PC-9 (cell line): ENCODE measurements at regions not wholly inside any gene's neighbourhood (a gene's known extent, or its start where the extent isn't known, plus 50 kb on each side); places are given as distances from the start of the nearest gene placed in this dataset.

Experiments
- BruUV-seq: library from RNA; stranded (reverse); fragments of 400-500 nt; replicated peaks from 2 replicates; lab custom pipeline; 2021; lab: Mats Ljungman, UMichigan
- CTCF ChIA-PET: fragments of 300-600 bp; sonication (Branson Sonifier 250); formaldehyde crosslinking; loops from one replicate; lab custom pipeline; 2022; ENCODE audit warnings: antibody characterized with exemption; lab: Charles Lee
- POLR2A ChIA-PET: fragments of 300-600 bp; sonication (Branson Sonifier 250); formaldehyde crosslinking; loops from one replicate; lab custom pipeline; 2022; ENCODE audit warnings: antibody characterized with exemption; ENCODE audit not compliant: unreplicated experiment; lab: Charles Lee
- DNase-seq, 2 experiments: peaks; one replicate each; pipeline versions ENCODE4 v3.0.0 to v3.0.0-alpha.2; 2015 to 2022; ENCODE audit warnings: mixed read lengths in 1 of 2
- H2AFZ ChIP-seq: fragments of 200-600 bp; sonication (generic); 2 replicates; pipeline ENCODE4 v1.8.1; 2017; ENCODE audit warnings: antibody characterized with exemption
- H3F3A ChIP-seq: fragments of 200-600 bp; sonication (generic); 2 replicates; pipeline ENCODE4 v1.8.1; 2017; ENCODE audit warnings: antibody characterized with exemption, mild to moderate bottlenecking, low read depth; ENCODE audit not compliant: insufficient read depth
- H3K27ac ChIP-seq: fragments of 200-600 bp; sonication (generic); 2 replicates; pipeline ENCODE4 v1.6.1; 2016; ENCODE audit warnings: mixed run types
- H3K27me3 ChIP-seq: fragments of 200-600 bp; sonication (generic); 2 replicates; pipeline ENCODE4 v1.6.1; 2016; ENCODE audit warnings: low read depth, mixed run types; ENCODE audit not compliant: insufficient read depth
- H3K36me3 ChIP-seq: fragments of 200-600 bp; sonication (generic); 2 replicates; pipeline ENCODE4 v1.6.1; 2016; ENCODE audit warnings: low read depth, mixed run types
- H3K4me1 ChIP-seq: fragments of 200-600 bp; sonication (generic); replicated peaks from 2 replicates; pipeline ENCODE4 v1.6.1; 2016; ENCODE audit warnings: mixed run types; ENCODE audit not compliant: insufficient read depth
- H3K4me2 ChIP-seq: fragments of 200-600 bp; sonication (generic); 2 replicates; pipeline ENCODE4 v1.6.1; 2017; ENCODE audit warnings: mixed run types
- H3K4me3 ChIP-seq: fragments of 200-600 bp; sonication (generic); 2 replicates; pipeline ENCODE4 v1.6.1; 2016; ENCODE audit warnings: mixed run types
- H3K79me2 ChIP-seq: fragments of 200-600 bp; sonication (generic); 2 replicates; pipeline ENCODE4 v1.6.1; 2017; ENCODE audit warnings: low read depth, mixed run types
- H3K9me2 ChIP-seq: fragments of 200-600 bp; sonication (generic); 2 replicates; pipeline ENCODE4 v1.8.1; 2017; ENCODE audit warnings: mild to moderate bottlenecking; ENCODE audit not compliant: insufficient read depth
- H3K9me3 ChIP-seq: fragments of 200-600 bp; sonication (generic); 2 replicates; pipeline ENCODE4 v1.8.1; 2016; ENCODE audit warnings: low read depth; ENCODE audit not compliant: insufficient read depth
- H4K20me1 ChIP-seq: fragments of 200-600 bp; sonication (generic); 2 replicates; pipeline ENCODE4 v1.8.1; 2017; ENCODE audit not compliant: insufficient read depth
- CTCF ChIP-seq: fragments of 200-600 bp; sonication (generic); conservative IDR thresholded peaks from 2 replicates; pipeline ENCODE4 v1.6.1; 2017; ENCODE audit warnings: mixed run types, antibody characterized with exemption, mild to moderate bottlenecking, moderate library complexity
- EZH2 ChIP-seq: fragments of 200-600 bp; sonication (generic); IDR thresholded peaks from 2 replicates; pipeline ENCODE4 v1.8.0; 2017; ENCODE audit warnings: antibody characterized with exemption, low read depth
- intact Hi-C: fragments of 100-400 bp; cut with micrococcal nuclease; formaldehyde crosslinking; loops from one replicate; pipeline ENCODE4 v1.10.0; 2022; ENCODE audit not compliant: unreplicated experiment

DNA sequence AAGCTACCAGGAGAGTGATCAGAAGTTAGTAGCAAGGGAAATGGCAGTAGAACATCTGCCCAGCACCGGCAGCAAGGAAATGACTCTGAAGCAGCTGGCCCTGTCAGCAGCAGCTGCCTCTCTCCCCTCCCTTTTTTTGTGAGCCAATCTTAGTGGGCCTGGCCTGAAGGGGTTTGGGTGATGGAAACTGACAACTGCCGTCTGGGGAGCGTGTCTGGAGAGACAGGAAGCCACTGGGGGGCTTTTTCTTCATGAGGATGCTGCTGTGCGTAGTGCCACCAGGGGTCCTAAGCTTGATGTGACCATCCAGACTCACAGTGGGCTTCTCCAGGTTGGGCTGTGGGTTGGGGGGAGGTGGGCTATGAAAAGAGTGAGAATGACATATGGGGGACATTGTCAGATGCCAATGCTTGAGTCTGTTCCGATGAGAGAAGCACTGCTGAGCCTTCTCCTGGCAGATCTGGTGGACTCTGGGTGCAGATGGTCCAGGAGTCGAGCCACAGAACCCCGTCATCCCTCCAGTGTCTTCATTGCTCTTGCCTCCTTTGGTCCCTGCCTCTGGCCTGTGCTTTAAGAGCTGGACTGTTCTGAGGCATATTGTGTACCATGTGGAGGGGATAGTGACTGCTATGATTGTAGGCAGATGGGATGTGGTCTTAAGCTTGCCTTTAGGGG lies 87.6 kb upstream of the HIF1A start:
- H3K27me3 ChIP-seq: no peaks in the 10 kb centered on the region
- peaks cover 7% of the 10 kb centered on the region for H3K4me1 ChIP-seq
- no peak for DNase-seq
- no peak overlapping the region for H3K4me2 ChIP-seq
- H3K79me2 ChIP-seq: no peaks in the 10 kb centered on the region
- H3F3A ChIP-seq: peaks cover 3% of the 10 kb centered on the region; the same call in 1 of the 2 replicates
- no peak overlapping the region for H3K4me3 ChIP-seq
- H2AFZ ChIP-seq: no peak overlapping the region
- intact Hi-C loops: no loop called here
- no peaks in the 10 kb centered on the region for H3K9me2 ChIP-seq
- no peaks in the 10 kb centered on the region for H3K36me3 ChIP-seq
- H3K9me3 ChIP-seq: 0 out of 2 replicates have a peak, but pooled peaks cover 9% of the 10 kb centered on the region
- H3K27ac ChIP-seq: no peak overlapping the region
- TF ChIP-seq CTCF: no peak
- no peak for TF ChIP-seq EZH2
- no peaks in the 10 kb centered on the region for H4K20me1 ChIP-seq
- no TSS peak for BruUV-seq
- ChIA-PET CTCF (no interaction called here), POLR2A (no interaction called here)

GRCh38 chr14:61608245-61609165 lies 86.8 kb upstream of the HIF1A start:
- intact Hi-C loops: no loop called here
- H3K79me2 ChIP-seq: no peaks in the 10 kb centered on the region
- DNase-seq: no peak
- 0 out of 2 replicates have a peak, but pooled peaks cover 9% of the 10 kb centered on the region for H3K9me3 ChIP-seq
- H2AFZ ChIP-seq: no peak overlapping the region
- no peaks in the 10 kb centered on the region for H3K9me2 ChIP-seq
- TF ChIP-seq EZH2 (no peak), CTCF (no peak)
- CTCF ChIA-PET: no interaction called here
- no peaks in the 10 kb centered on the region for H3F3A ChIP-seq
- H3K4me3 ChIP-seq: no peak overlapping the region
- H3K27me3 ChIP-seq: no peaks in the 10 kb centered on the region
- no peak overlapping the region for H3K27ac ChIP-seq
- H4K20me1 ChIP-seq: no peaks in the 10 kb centered on the region
- BruUV-seq: no TSS peak
- H3K4me1 ChIP-seq: no peaks in the 10 kb centered on the region
- POLR2A ChIA-PET: interaction anchor here (0.5 kb wide), 1 partner anchor 43 kb away, joined by 4 read pairs; no protein-coding TSS in a partner anchor
- H3K36me3 ChIP-seq: no peaks in the 10 kb centered on the region
- H3K4me2 ChIP-seq: no peak overlapping the region

DNA sequence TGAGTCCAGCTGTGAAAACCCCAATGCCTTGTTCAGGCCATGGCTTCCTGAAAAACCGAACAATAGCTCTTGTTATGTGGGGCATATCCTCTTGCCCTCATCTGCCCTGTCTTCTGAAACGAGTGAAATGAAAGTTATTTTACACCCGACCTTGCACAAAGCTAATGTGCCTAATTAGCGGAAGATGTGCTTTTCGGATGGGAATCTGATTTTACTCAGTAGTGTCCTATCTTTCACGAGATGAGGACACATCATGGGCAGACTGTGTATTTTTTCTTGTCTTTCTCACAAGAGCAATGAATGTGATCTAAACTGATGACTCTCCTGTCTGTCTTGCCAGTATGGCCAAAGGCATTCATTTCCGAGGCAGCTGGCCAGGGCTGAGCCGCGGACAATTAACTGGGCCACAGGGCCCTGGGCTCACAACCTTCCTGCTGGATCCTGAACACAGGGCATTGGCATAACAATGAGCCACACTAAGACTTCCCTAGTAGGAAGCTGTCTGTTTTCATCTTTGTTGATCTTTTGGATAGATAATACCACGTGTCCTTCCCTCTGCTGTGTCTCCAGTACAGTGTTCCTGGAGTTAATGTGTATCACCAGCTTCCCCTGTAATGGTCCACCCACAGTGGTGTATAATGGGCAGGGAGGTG lies 86.0 kb upstream of the HIF1A start:
- no peak overlapping the region for H3K4me2 ChIP-seq
- CTCF ChIA-PET: interaction anchor here (0.5 kb wide), 1 partner anchor 56 kb away, joined by 5 read pairs; no protein-coding TSS in a partner anchor
- no peaks in the 10 kb centered on the region for H3F3A ChIP-seq
- H3K79me2 ChIP-seq: no peaks in the 10 kb centered on the region
- H3K36me3 ChIP-seq: no peaks in the 10 kb centered on the region
- H3K27ac ChIP-seq: no peak overlapping the region
- DNase-seq: peak in 1 of 2 experiments; percentile 34
- no peaks in the 10 kb centered on the region for H3K4me1 ChIP-seq
- H3K9me2 ChIP-seq: no peaks in the 10 kb centered on the region
- H2AFZ ChIP-seq: no peak overlapping the region
- POLR2A ChIA-PET: interaction anchor here (0.5 kb wide), 1 partner anchor 44 kb away, joined by 4 read pairs; no protein-coding TSS in a partner anchor
- 0 out of 2 replicates have a peak, but pooled peaks cover 7% of the 10 kb centered on the region for H3K9me3 ChIP-seq
- no peak overlapping the region for H3K4me3 ChIP-seq
- intact Hi-C loops: no loop called here
- no peaks in the 10 kb centered on the region for H4K20me1 ChIP-seq
- BruUV-seq: no TSS peak
- no peaks in the 10 kb centered on the region for H3K27me3 ChIP-seq
- TF ChIP-seq EZH2: no peak
- no peak for TF ChIP-seq CTCF
